IMR-90 (cell line): ENCODE measurements at regions not wholly inside any gene's neighbourhood (a gene's known extent, or its start where the extent isn't known, plus 50 kb on each side); places are given as distances from the start of the nearest gene placed in this dataset.

Experiments used
- CTCF ChIP-seq: conservative IDR thresholded peaks from 2 replicates; pipeline ENCODE4 v1.5.1; 2012; ENCODE audit warnings: mild to moderate bottlenecking, low read depth, low read length, improper control_type of control experiment
- MAZ ChIP-seq: IDR thresholded peaks from 2 replicates; pipeline ENCODE4 v1.6.1; 2012; ENCODE audit warnings: low read depth, mild to moderate bottlenecking, low read length, improper control_type of control experiment, moderate library complexity, borderline replicate concordance
- NFE2L2 ChIP-seq: fragments of 150-350 bp; IDR thresholded peaks from 2 replicates; pipeline ENCODE4 v1.6.1; 2016; ENCODE audit warnings: low read depth, mild to moderate bottlenecking, low read length
- POLR2A ChIP-seq: IDR thresholded peaks from 2 replicates; pipeline ENCODE4 v1.6.1; 2012; ENCODE audit warnings: mild to moderate bottlenecking, low read depth, low read length
- RAD21 ChIP-seq: IDR thresholded peaks from 2 replicates; pipeline ENCODE4 v1.6.1; 2012; ENCODE audit warnings: low read length, improper control_type of control experiment
- RCOR1 ChIP-seq: IDR thresholded peaks from 2 replicates; pipeline ENCODE4 v1.6.1; 2012; ENCODE audit warnings: mild to moderate bottlenecking, low read length, improper control_type of control experiment; ENCODE audit not compliant: insufficient replicate concordance

DNA sequence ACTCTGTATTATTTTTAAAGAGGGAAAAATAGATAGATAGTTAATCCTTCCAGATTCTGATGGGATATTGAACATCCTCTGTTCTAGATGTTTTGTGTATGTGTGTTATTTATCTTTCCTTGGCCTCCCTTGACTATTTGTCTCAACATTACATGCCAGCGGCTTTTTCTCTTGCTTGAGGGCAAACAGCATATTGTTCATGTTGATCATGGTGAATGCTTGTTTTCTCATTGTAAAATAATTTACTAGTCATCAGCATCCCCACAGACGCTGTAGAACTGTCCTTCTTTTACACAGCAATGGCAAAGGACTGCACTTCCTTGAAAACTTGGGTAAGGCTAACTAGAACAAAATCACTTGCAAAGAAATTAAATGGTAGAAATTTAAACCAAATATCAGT is 1376.4 kb upstream of the GOT2 start:
- TF ChIP-seq CTCF (no peak), RCOR1 (no peak), POLR2A (no peak), MAZ (no peak), RAD21 (no peak), NFE2L2 (no peak)
